ENCODE measurements at regions not wholly inside any gene's neighbourhood (a gene's known extent, or its start where the extent isn't known, plus 50 kb on each side); places are given as distances from the start of the nearest gene placed in this dataset.

DNA sequence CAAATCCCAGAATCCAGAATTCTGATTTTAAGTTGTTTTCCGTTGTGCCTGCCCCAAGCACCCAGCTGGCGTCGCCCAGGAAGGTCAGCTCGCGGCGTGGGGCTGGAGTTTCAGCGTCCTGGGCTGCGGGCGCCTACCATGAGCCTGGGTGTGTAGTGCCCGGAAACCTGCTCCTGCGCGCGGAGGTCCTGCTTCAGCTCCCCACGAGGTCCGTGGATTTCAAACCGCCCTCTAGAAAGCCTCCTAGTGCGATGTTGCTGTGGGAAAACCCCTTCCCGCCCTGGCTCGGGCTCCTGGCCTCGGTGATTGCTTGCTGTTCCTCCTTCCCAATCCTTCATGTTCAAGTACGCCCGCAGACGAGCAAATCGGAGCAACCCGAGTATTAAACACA is 51.3 kb upstream of the NRN1 start:
- H3K27ac Mint-ChIP-seq, result no peak overlapping the region
- H3K36me3 Mint-ChIP-seq (ENCODE audit: low read depth), result no peaks in the 10 kb centered on the region
- no peaks in the 10 kb centered on the region for H3K4me1 Mint-ChIP-seq (ENCODE audit: low read depth)
- H3K27me3 Mint-ChIP-seq (ENCODE audit: insufficient read depth), result no peaks in the 10 kb centered on the region
- H3K4me3 Mint-ChIP-seq, result no peak overlapping the region
- no peak for DNase-seq
- peaks cover 26% of the 10 kb centered on the region for H3K9me3 Mint-ChIP-seq
- TF ChIP-seq, protein P1, sequence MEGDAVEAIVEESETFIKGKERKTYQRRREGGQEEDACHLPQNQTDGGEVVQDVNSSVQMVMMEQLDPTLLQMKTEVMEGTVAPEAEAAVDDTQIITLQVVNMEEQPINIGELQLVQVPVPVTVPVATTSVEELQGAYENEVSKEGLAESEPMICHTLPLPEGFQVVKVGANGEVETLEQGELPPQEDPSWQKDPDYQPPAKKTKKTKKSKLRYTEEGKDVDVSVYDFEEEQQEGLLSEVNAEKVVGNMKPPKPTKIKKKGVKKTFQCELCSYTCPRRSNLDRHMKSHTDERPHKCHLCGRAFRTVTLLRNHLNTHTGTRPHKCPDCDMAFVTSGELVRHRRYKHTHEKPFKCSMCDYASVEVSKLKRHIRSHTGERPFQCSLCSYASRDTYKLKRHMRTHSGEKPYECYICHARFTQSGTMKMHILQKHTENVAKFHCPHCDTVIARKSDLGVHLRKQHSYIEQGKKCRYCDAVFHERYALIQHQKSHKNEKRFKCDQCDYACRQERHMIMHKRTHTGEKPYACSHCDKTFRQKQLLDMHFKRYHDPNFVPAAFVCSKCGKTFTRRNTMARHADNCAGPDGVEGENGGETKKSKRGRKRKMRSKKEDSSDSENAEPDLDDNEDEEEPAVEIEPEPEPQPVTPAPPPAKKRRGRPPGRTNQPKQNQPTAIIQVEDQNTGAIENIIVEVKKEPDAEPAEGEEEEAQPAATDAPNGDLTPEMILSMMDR (IDR thresholded peaks at IDR 0.05), result no peak

DNA sequence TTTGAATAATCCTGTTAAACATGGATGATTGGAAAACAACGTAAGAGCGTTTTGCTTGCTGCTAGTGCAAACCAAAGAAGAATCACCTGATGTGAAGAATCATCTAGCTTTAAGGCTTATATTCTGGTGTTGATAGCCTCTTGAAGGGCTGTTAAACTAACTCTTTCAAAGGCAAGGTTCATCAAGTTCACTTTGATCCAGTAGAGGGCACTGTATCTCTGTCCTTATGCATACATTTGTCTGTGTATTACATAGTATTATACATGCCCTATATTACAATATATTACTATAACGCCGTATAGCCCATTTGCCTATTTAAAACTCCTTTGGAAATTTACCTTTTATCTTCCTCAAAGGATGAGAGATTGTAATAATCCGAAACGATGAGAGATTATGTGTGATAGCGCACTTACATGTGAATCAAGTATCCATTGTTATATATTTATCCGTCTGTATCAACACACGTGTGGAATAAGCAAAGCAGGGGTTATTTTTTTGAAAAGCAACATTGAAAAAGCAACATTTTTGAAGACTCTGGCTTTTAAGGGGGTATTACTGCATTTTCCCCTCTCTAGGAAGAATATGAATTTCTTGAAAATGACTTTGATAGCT is 50.8 kb upstream of the NRN1 start:
- H3K4me1 Mint-ChIP-seq (ENCODE audit: low read depth), result no peaks in the 10 kb centered on the region
- DNase-seq, result peak; percentile 25
- no peak overlapping the region for H3K27ac Mint-ChIP-seq
- TF ChIP-seq, protein P1 (IDR thresholded peaks at IDR 0.05), result peak; percentile 71
- H3K9me3 Mint-ChIP-seq, result peaks cover 28% of the 10 kb centered on the region
- H3K4me3 Mint-ChIP-seq, result no peak overlapping the region
- H3K36me3 Mint-ChIP-seq (ENCODE audit: low read depth), result no peaks in the 10 kb centered on the region
- H3K27me3 Mint-ChIP-seq (ENCODE audit: insufficient read depth), result no peaks in the 10 kb centered on the region

Measured in HFFc6 (cell line).